ENCODE measurements at regions not wholly inside any gene's neighbourhood (a gene's known extent, or its start where the extent isn't known, plus 50 kb on each side); places are given as distances from the start of the nearest gene placed in this dataset.

DNA sequence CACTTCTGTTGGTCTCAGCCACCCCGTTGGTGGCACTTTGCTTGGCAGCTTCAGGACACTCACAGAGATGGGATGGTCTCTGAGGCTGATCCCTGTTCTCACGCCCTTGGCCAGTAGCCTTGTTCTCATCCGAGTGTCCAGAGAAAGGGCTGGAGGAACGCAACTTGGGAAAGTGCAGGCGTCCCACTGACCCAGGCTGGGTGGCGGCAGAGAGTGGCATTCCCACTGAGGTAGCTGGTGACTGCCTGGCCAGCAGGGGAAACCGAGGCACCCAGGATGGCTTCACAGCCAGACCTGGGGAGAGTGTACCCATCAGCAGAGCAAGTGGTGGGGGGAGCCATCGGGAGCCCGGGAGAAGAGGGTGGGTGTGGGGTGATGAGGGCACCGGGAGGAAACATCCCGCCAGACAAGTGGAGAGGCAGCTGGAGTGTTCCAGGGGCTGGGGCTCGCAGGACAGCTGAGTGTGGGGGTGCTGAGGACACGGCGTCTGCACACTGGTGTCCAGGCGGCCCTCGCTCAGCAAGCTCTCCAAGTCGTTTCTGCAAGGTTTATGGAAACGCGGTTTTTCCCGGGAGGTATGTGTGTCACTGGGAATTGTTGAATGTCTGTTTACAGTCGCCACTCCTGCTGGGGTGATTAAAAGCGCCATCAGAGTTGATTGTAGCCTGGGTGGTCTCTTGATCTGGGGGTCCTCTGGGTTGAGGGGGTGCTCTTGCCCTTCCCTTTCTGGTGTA is 97.8 kb downstream of the SIK1 start:
- WGBS (ENCODE audit: insufficient coverage, low coverage, low lambda C conversion rate, missing lambda C conversion rate): 92% methylated on average over 4 of the region's 22 CpGs
- intact Hi-C loops (cut with DNase I): no loop called here
- peaks cover 0 to 6% (median 0%) of the 10 kb centered on the region in 4 donors for H3K4me1 ChIP-seq
- no peaks in the 10 kb centered on the region for H3K9me3 ChIP-seq
- no peaks in the 10 kb centered on the region for H3K36me3 ChIP-seq
- peak in 1 of 3 donors; percentile 42 for DNase-seq
- H3K27ac ChIP-seq: no peak overlapping the region
- H3K27me3 ChIP-seq: no peaks in the 10 kb centered on the region
- no peak for ATAC-seq
- no peak overlapping the region for H3K4me3 ChIP-seq
- TF ChIP-seq POLR2A (IDR thresholded peaks at IDR 0.05): no peak
- TF ChIP-seq, protein P1, sequence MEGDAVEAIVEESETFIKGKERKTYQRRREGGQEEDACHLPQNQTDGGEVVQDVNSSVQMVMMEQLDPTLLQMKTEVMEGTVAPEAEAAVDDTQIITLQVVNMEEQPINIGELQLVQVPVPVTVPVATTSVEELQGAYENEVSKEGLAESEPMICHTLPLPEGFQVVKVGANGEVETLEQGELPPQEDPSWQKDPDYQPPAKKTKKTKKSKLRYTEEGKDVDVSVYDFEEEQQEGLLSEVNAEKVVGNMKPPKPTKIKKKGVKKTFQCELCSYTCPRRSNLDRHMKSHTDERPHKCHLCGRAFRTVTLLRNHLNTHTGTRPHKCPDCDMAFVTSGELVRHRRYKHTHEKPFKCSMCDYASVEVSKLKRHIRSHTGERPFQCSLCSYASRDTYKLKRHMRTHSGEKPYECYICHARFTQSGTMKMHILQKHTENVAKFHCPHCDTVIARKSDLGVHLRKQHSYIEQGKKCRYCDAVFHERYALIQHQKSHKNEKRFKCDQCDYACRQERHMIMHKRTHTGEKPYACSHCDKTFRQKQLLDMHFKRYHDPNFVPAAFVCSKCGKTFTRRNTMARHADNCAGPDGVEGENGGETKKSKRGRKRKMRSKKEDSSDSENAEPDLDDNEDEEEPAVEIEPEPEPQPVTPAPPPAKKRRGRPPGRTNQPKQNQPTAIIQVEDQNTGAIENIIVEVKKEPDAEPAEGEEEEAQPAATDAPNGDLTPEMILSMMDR (IDR thresholded peaks at IDR 0.05): no peak

DNA sequence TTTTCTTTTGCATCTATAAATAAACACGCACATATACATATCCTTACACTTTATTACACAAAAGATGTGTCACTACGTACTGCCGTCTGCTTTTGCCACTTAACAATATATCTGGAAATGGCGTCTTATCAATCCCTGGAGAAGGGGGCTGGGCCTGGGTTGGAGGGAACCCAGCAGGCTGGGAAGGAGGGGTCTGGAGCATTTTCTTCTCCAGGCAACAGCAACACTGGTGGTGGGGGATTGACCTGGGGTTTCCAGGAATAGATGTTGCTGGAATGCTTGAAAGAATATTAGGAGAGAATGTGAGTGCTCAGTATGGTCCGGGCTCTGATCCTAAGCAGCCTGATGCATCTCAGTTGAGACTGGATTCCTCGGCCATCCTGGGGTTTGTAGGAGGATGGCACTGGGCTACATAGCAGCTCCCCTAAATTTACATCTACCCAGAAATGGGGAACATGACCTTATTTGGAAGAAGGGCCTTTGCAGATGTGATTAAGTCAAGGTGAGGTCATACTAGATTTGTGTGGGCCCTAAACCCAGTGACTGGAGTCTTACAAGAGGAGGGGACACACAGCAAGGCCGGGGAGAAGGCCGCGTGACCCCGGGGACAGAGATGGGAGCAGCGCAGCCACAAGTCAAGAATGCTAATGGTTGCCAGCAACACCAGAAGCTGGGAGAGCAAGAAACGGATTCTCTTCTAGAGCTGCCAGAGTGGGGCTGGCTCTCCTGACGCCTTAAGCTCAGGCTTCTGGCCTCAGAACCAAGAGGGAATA is 98.6 kb downstream of the SIK1 start:
- Histone ChIP-seq H3K27me3 (no peaks in the 10 kb centered on the region), H3K9me3 (no peaks in the 10 kb centered on the region), H3K36me3 (no peaks in the 10 kb centered on the region), H3K4me3 (no peak overlapping the region), H3K27ac (no peak overlapping the region), H3K4me1 (peaks cover 0 to 10% (median 2%) of the 10 kb centered on the region in 4 donors)
- intact Hi-C loops (cut with DNase I): no loop called here
- TF ChIP-seq, protein P1 (IDR thresholded peaks at IDR 0.05): no peak
- TF ChIP-seq POLR2A (IDR thresholded peaks at IDR 0.05): no peak
- DNase-seq: peak in 1 of 3 donors; percentile 22
- ATAC-seq: no peak
- 81% methylated on average over 11 of the region's 13 CpGs for WGBS (ENCODE audit: insufficient coverage, low coverage, low lambda C conversion rate, missing lambda C conversion rate)

GRCh38 chr21:43325968-43326715 is 100.8 kb downstream of the SIK1 start:
- ATAC-seq (no peak), DNase-seq (no peak)
- Histone ChIP-seq H3K27ac (no peak overlapping the region), H3K4me3 (no peak overlapping the region), H3K4me1 (peaks cover 0 to 7% (median 3%) of the 10 kb centered on the region in 4 donors), H3K9me3 (no peaks in the 10 kb centered on the region), H3K36me3 (no peaks in the 10 kb centered on the region), H3K27me3 (no peaks in the 10 kb centered on the region)
- WGBS (ENCODE audit: insufficient coverage, low coverage, low lambda C conversion rate, missing lambda C conversion rate): 58% methylated on average over 10 of the region's 11 CpGs
- intact Hi-C loops (cut with DNase I): no loop called here
- no peak for TF ChIP-seq POLR2A (IDR thresholded peaks at IDR 0.05)

GRCh38 chr21:43325036-43325435 is 101.9 kb downstream of the SIK1 start:
- intact Hi-C loops (cut with DNase I): no loop called here

More at GRCh38 chr21:43325036-43325435, 101.9 kb downstream of the SIK1 start:
- DNase-seq: no peak
- H3K27me3 ChIP-seq: no peaks in the 10 kb centered on the region
- H3K36me3 ChIP-seq: no peaks in the 10 kb centered on the region
- no peak overlapping the region for H3K4me3 ChIP-seq
- WGBS (ENCODE audit: insufficient coverage, low coverage, low lambda C conversion rate, missing lambda C conversion rate): no CpG with 5 or more reads among the region's 5 CpGs
- H3K27ac ChIP-seq: no peak overlapping the region
- ATAC-seq: no peak
- TF ChIP-seq, protein P1 (IDR thresholded peaks at IDR 0.05): no peak
- no peak for TF ChIP-seq POLR2A (IDR thresholded peaks at IDR 0.05)
- no peaks in the 10 kb centered on the region for H3K9me3 ChIP-seq
- peaks cover 0 to 7% (median 3%) of the 10 kb centered on the region in 4 donors for H3K4me1 ChIP-seq
